ENCODE measurements at regions not wholly inside any gene's neighbourhood (a gene's known extent, or its start where the extent isn't known, plus 50 kb on each side); places are given as distances from the start of the nearest gene placed in this dataset.
A peak's percentile ranks its signal among the peaks of the same experiment; 100 is the strongest.

- DNase-seq (ENCODE audit: low spot score in 2 of 2) = no peak
- Histone ChIP-seq H3K27ac (no peak overlapping the region), H3K4me1 (no peaks in the 10 kb centered on the region), H3K9me3 (no peaks in the 10 kb centered on the region), H3K4me3 (no peak overlapping the region), H3K27me3 (no peaks in the 10 kb centered on the region), H3K36me3 (no peaks in the 10 kb centered on the region)
- TF ChIP-seq, protein P1, sequence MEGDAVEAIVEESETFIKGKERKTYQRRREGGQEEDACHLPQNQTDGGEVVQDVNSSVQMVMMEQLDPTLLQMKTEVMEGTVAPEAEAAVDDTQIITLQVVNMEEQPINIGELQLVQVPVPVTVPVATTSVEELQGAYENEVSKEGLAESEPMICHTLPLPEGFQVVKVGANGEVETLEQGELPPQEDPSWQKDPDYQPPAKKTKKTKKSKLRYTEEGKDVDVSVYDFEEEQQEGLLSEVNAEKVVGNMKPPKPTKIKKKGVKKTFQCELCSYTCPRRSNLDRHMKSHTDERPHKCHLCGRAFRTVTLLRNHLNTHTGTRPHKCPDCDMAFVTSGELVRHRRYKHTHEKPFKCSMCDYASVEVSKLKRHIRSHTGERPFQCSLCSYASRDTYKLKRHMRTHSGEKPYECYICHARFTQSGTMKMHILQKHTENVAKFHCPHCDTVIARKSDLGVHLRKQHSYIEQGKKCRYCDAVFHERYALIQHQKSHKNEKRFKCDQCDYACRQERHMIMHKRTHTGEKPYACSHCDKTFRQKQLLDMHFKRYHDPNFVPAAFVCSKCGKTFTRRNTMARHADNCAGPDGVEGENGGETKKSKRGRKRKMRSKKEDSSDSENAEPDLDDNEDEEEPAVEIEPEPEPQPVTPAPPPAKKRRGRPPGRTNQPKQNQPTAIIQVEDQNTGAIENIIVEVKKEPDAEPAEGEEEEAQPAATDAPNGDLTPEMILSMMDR (IDR thresholded peaks at IDR 0.05) = no peak
- TF ChIP-seq POLR2A (IDR thresholded peaks at IDR 0.05) (no peak), POLR2AphosphoS5 (IDR thresholded peaks at IDR 0.05) (no peak)
- intact Hi-C loops (cut with DNase I; ENCODE audit: low total_unique reads) = no loop called here
Measured at GRCh38 chr1:173415490-173415889, 61.6 kb upstream of the PRDX6 start.

- Histone ChIP-seq H3K27ac (no peak overlapping the region), H3K36me3 (no peaks in the 10 kb centered on the region), H3K4me1 (no peaks in the 10 kb centered on the region), H3K27me3 (no peaks in the 10 kb centered on the region), H3K9me3 (no peaks in the 10 kb centered on the region), H3K4me3 (no peak overlapping the region)
- intact Hi-C loops (cut with DNase I; ENCODE audit: low total_unique reads) = no loop called here
- TF ChIP-seq, protein P1 (IDR thresholded peaks at IDR 0.05) = no peak
- TF ChIP-seq POLR2AphosphoS5 (IDR thresholded peaks at IDR 0.05) = no peak
- TF ChIP-seq POLR2A (IDR thresholded peaks at IDR 0.05) = no peak
- DNase-seq (ENCODE audit: low spot score in 2 of 2) = no peak
Measured at GRCh38 chr1:173415905-173416450, 61.2 kb upstream of the PRDX6 start.

DNA sequence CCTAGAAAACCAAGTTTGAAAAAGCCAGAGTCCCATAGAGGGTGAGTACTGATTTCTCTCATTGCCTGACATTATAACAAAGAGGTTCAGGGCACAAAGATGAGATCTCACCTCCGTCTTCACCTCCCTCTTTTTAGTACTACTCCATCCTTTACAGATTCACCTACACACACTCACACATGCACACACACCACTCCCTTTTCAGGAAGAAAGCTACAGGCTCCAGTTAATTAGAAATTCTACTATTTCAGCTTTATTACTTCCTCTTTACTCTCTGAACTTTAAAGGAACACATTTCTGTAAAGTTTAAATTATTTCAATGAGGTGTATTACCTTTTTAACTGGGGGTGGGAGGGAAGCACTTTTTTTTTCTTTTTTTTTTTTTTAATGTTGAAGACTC lies 59.6 kb upstream of the PRDX6 start:
- Histone ChIP-seq H3K36me3 (no peaks in the 10 kb centered on the region), H3K4me1 (no peaks in the 10 kb centered on the region), H3K27ac (no peak overlapping the region), H3K9me3 (no peaks in the 10 kb centered on the region), H3K27me3 (no peaks in the 10 kb centered on the region), H3K4me3 (no peak overlapping the region)
- intact Hi-C loops (cut with DNase I; ENCODE audit: low total_unique reads) = no loop called here
- TF ChIP-seq, protein P1 (IDR thresholded peaks at IDR 0.05) = no peak
- TF ChIP-seq POLR2A (IDR thresholded peaks at IDR 0.05) (no peak), POLR2AphosphoS5 (IDR thresholded peaks at IDR 0.05) (no peak)
- no peak for DNase-seq (ENCODE audit: low spot score in 2 of 2)

GRCh38 chr1:173418107-173418985 lies 58.8 kb upstream of the PRDX6 start:
- intact Hi-C loops (cut with DNase I; ENCODE audit: low total_unique reads) = no loop called here
- H3K4me1 ChIP-seq = no peaks in the 10 kb centered on the region
- no peaks in the 10 kb centered on the region for H3K36me3 ChIP-seq
- no peaks in the 10 kb centered on the region for H3K9me3 ChIP-seq
- no peak for DNase-seq (ENCODE audit: low spot score in 2 of 2)
- TF ChIP-seq POLR2A (IDR thresholded peaks at IDR 0.05) (no peak), POLR2AphosphoS5 (IDR thresholded peaks at IDR 0.05) (no peak)
- TF ChIP-seq, protein P1 (IDR thresholded peaks at IDR 0.05) = no peak
- no peaks in the 10 kb centered on the region for H3K27me3 ChIP-seq
- H3K27ac ChIP-seq = no peak overlapping the region
- H3K4me3 ChIP-seq = no peak overlapping the region

- intact Hi-C loops (cut with DNase I; ENCODE audit: low total_unique reads) = loop anchor here (10.0 kb wide), 1 partner anchor 676 kb away; no protein-coding TSS in a partner anchor
- peak overlapping the region in 1 of 3 donors; percentile 29 for H3K4me3 ChIP-seq
Measured at GRCh38 chr1:173420330-173420806, 56.8 kb upstream of the PRDX6 start.

More at GRCh38 chr1:173420330-173420806, 56.8 kb upstream of the PRDX6 start:
- no peaks in the 10 kb centered on the region for H3K4me1 ChIP-seq
- H3K36me3 ChIP-seq = no peaks in the 10 kb centered on the region
- no peaks in the 10 kb centered on the region for H3K27me3 ChIP-seq
- H3K9me3 ChIP-seq = no peaks in the 10 kb centered on the region
- peak in 1 of 2 donors; percentile 27 for DNase-seq (ENCODE audit: low spot score in 2 of 2)
- TF ChIP-seq, protein P1 (IDR thresholded peaks at IDR 0.05) = peak; percentile 80 to 94 (median 89)
- TF ChIP-seq POLR2AphosphoS5 (IDR thresholded peaks at IDR 0.05) (peak in 1 of 3 donors; percentile 12), POLR2A (IDR thresholded peaks at IDR 0.05) (no peak)
- no peak overlapping the region for H3K27ac ChIP-seq
